IMR-90 (cell line): ENCODE measurements at regions not wholly inside any gene's neighbourhood (a gene's known extent, or its start where the extent isn't known, plus 50 kb on each side); places are given as distances from the start of the nearest gene placed in this dataset.

Experiments
- ATAC-seq: fragments of 200-7000 bp; cut with Tn5 transposase; 2 replicates; pipeline ENCODE4 v1.9.1; 2020; ENCODE audit warnings: low read depth, mild to moderate bottlenecking, moderate library complexity
- BruUV-seq: library from RNA; stranded (reverse); fragments of 400-500 nt; replicated peaks from 2 replicates; lab custom pipeline; 2021; lab: Mats Ljungman, UMichigan
- CTCF ChIA-PET: fragments of 300-600 bp; formaldehyde crosslinking; extraction: SDS; loops from one replicate; lab custom pipeline; 2021; ENCODE audit warnings: antibody characterized with exemption; lab: Yijun Ruan, JAX
- POLR2A ChIA-PET: fragments of 300-600 bp; sonication (Branson Sonifier 250); formaldehyde crosslinking; loops from one replicate; lab custom pipeline; 2022; ENCODE audit warnings: antibody characterized with exemption; ENCODE audit not compliant: unreplicated experiment; lab: Charles Lee
- DNase-seq: peaks from one replicate; pipeline ENCODE4 v3.0.0; 2013
- H2AFZ ChIP-seq: replicated peaks from 2 replicates; pipeline ENCODE3; 2013; ENCODE audit warnings: low read length, mild to moderate bottlenecking; ENCODE audit not compliant: poor library complexity
- H2AK5ac ChIP-seq: 2 replicates; pipeline ENCODE4 v1.6.1; 2013; ENCODE audit warnings: low read depth, low read length, inconsistent platforms
- H2AK9ac ChIP-seq: replicated peaks from 2 replicates; pipeline ENCODE3; 2013; ENCODE audit warnings: mild to moderate bottlenecking, low read depth, low read length, moderate library complexity; ENCODE audit not compliant: poor library complexity
- H2BK120ac ChIP-seq: 2 replicates; pipeline ENCODE4 v1.6.1; 2013; ENCODE audit warnings: low read depth, low read length, inconsistent platforms
- H2BK15ac ChIP-seq: 3 replicates; pipeline ENCODE4 v1.6.1; 2013; ENCODE audit warnings: low read depth, low read length, inconsistent platforms
- H2BK20ac ChIP-seq: 2 replicates; pipeline ENCODE4 v1.6.1; 2013; ENCODE audit warnings: low read depth, mild to moderate bottlenecking, inconsistent platforms, low read length, moderate library complexity
- H2BK5ac ChIP-seq: 2 replicates; pipeline ENCODE4 v1.6.1; 2013; ENCODE audit warnings: mild to moderate bottlenecking, low read depth, low read length, inconsistent platforms; ENCODE audit not compliant: poor library complexity, severe bottlenecking
- H3K14ac ChIP-seq: replicated peaks from 2 replicates; pipeline ENCODE4 v1.6.1; 2013; ENCODE audit warnings: low read depth, low read length, inconsistent platforms
- H3K18ac ChIP-seq: 2 replicates; pipeline ENCODE4 v1.6.1; 2013; ENCODE audit warnings: low read depth, low read length, control low read depth
- H3K23ac ChIP-seq: 2 replicates; pipeline ENCODE4 v1.6.1; 2013; ENCODE audit warnings: low read depth, low read length, inconsistent platforms
- H3K27ac ChIP-seq: 2 replicates; pipeline ENCODE4 v1.5.1; 2013; ENCODE audit warnings: mild to moderate bottlenecking, control low read depth, low read length; ENCODE audit not compliant: insufficient read depth
- H3K27me3 ChIP-seq: 2 replicates; pipeline ENCODE4 v1.6.1; 2013; ENCODE audit warnings: low read length; ENCODE audit not compliant: control insufficient read depth, insufficient read depth
- H3K36me3 ChIP-seq: 2 replicates; pipeline ENCODE4 v1.6.1; 2013; ENCODE audit warnings: low read length, mixed read lengths; ENCODE audit not compliant: control insufficient read depth, insufficient read depth
- H3K4ac ChIP-seq: 2 replicates; pipeline ENCODE4 v1.6.1; 2013; ENCODE audit warnings: low read depth, low read length, inconsistent platforms
- H3K4me1 ChIP-seq: 2 replicates; pipeline ENCODE4 v1.6.1; 2013; ENCODE audit warnings: low read length, mixed read lengths; ENCODE audit not compliant: control insufficient read depth, insufficient read depth
- H3K4me2 ChIP-seq: 2 replicates; pipeline ENCODE4 v1.6.1; 2013; ENCODE audit warnings: low read depth, mild to moderate bottlenecking, control low read depth, low read length, moderate library complexity
- H3K4me3 ChIP-seq: 2 replicates; pipeline ENCODE4 v1.5.1; 2013; ENCODE audit warnings: low read depth, mild to moderate bottlenecking, control low read depth, low read length, moderate library complexity; ENCODE audit not compliant: insufficient read depth
- H3K56ac ChIP-seq: 2 replicates; pipeline ENCODE4 v1.6.1; 2013; ENCODE audit warnings: low read length, inconsistent platforms; ENCODE audit not compliant: insufficient read depth; ENCODE audit errors: extremely low read depth
- H3K79me1 ChIP-seq, 2 experiments: 2 replicates each; pipeline ENCODE4 v1.6.1; 2013; ENCODE audit warnings: low read length in 2 of 2, inconsistent platforms in 1 of 2, low read depth in 1 of 2
- H3K9ac ChIP-seq: 2 replicates; pipeline ENCODE4 v1.6.1; 2013; ENCODE audit warnings: low read depth, low read length, control low read depth
- H3K9me1 ChIP-seq: 2 replicates; pipeline ENCODE4 v1.6.1; 2013; ENCODE audit warnings: low read length, inconsistent platforms; ENCODE audit not compliant: insufficient read depth
- H3K9me3 ChIP-seq: 2 replicates; pipeline ENCODE4 v1.6.1; 2013; ENCODE audit warnings: low read length; ENCODE audit not compliant: control insufficient read depth, insufficient read depth
- H4K20me1 ChIP-seq: 2 replicates; pipeline ENCODE4 v1.6.1; 2013; ENCODE audit warnings: low read length, inconsistent platforms; ENCODE audit not compliant: insufficient read depth
- H4K5ac ChIP-seq: 2 replicates; pipeline ENCODE4 v1.6.1; 2013; ENCODE audit warnings: mild to moderate bottlenecking, low read depth, low read length, control low read depth
- H4K8ac ChIP-seq, 2 experiments: 2 replicates each; pipeline ENCODE4 v1.6.1; 2013; ENCODE audit warnings: low read depth in 2 of 2, low read length in 2 of 2, control low read depth in 1 of 2, inconsistent platforms in 1 of 2
- H4K91ac ChIP-seq: 2 replicates; pipeline ENCODE4 v1.6.1; 2013; ENCODE audit warnings: low read depth, low read length, inconsistent platforms; ENCODE audit not compliant: insufficient read depth
- FOS ChIP-seq: fragments of 150-350 bp; IDR thresholded peaks from 2 replicates; pipeline ENCODE4 v1.6.1; 2016; ENCODE audit warnings: low read depth, low read length
- MAFK ChIP-seq: IDR thresholded peaks from 2 replicates; pipeline ENCODE4 v1.6.1; 2012; ENCODE audit warnings: low read depth, low read length, improper control_type of control experiment
- MAZ ChIP-seq: IDR thresholded peaks from 2 replicates; pipeline ENCODE4 v1.6.1; 2012; ENCODE audit warnings: low read depth, mild to moderate bottlenecking, low read length, improper control_type of control experiment, moderate library complexity, borderline replicate concordance
- NFE2L2 ChIP-seq: fragments of 150-350 bp; IDR thresholded peaks from 2 replicates; pipeline ENCODE4 v1.6.1; 2016; ENCODE audit warnings: low read depth, mild to moderate bottlenecking, low read length
- POLR2A ChIP-seq: IDR thresholded peaks from 2 replicates; pipeline ENCODE4 v1.6.1; 2012; ENCODE audit warnings: mild to moderate bottlenecking, low read depth, low read length
- RAD21 ChIP-seq: IDR thresholded peaks from 2 replicates; pipeline ENCODE4 v1.6.1; 2012; ENCODE audit warnings: low read length, improper control_type of control experiment
- RCOR1 ChIP-seq: IDR thresholded peaks from 2 replicates; pipeline ENCODE4 v1.6.1; 2012; ENCODE audit warnings: mild to moderate bottlenecking, low read length, improper control_type of control experiment; ENCODE audit not compliant: insufficient replicate concordance
- RFX5 ChIP-seq: IDR thresholded peaks from 2 replicates; pipeline ENCODE4 v1.8.0; 2012; ENCODE audit warnings: low read depth, mild to moderate bottlenecking, low read length, moderate library complexity
- SMC3 ChIP-seq: fragments of 150-350 bp; IDR thresholded peaks from 2 replicates; pipeline ENCODE4 v1.6.1; 2016; ENCODE audit warnings: low read depth, mild to moderate bottlenecking, antibody characterized with exemption, low read length, moderate library complexity
- WGBS, 2 experiments: methylation state at CpG; one replicate each; pipeline versions ENCODE4 v1.1.5 to v1.1.7; 2013; ENCODE audit warnings: missing lambda C conversion rate in 2 of 2; ENCODE audit not compliant: insufficient read length in 1 of 2; ENCODE audit errors: extremely low coverage in 2 of 2; 5-methylcytosine and 5-hydroxymethylcytosine counted together
- dilution Hi-C: fragments of 300-500 bp; cut with HindIII; formaldehyde crosslinking; loops from one replicate; pipeline ENCODE4 v1.14.3; 2018; ENCODE audit warnings: low sequenced_read_pairs; ENCODE audit not compliant: unreplicated experiment
- in situ Hi-C: fragments of 300-500 bp; cut with MboI; formaldehyde crosslinking; loops from 3 replicates; pipeline ENCODE4 v1.14.3; 2019; ENCODE audit warnings: low sequenced_read_pairs, inconsistent platforms, mixed read lengths
- intact Hi-C: fragments of 100-400 bp; cut with micrococcal nuclease; formaldehyde crosslinking; loops from 2 replicates; pipeline ENCODE4 v1.10.0; 2022
- TF ChIP-seq, protein P1 (sequence below): fragments of 150-350 bp; IDR thresholded peaks from 2 replicates; pipeline ENCODE4 v1.6.1; 2016; ENCODE audit warnings: low read depth, mild to moderate bottlenecking, low read length, moderate library complexity, borderline replicate concordance
- TF ChIP-seq, protein P2 (sequence below): conservative IDR thresholded peaks from 2 replicates; pipeline ENCODE4 v1.5.1; 2012; ENCODE audit warnings: mild to moderate bottlenecking, low read depth, low read length, improper control_type of control experiment

- intact Hi-C loops = loop anchor here (10.0 kb wide), 1 partner anchor 1735 kb away; no protein-coding TSS in a partner anchor
- H3K4ac ChIP-seq = no peak overlapping the region
- no peak overlapping the region for H3K23ac ChIP-seq
- no peak overlapping the region for H2BK120ac ChIP-seq
- no peak overlapping the region for H3K27ac ChIP-seq
- no peak overlapping the region for H2BK15ac ChIP-seq
- H3K27me3 ChIP-seq = no peaks in the 10 kb centered on the region
- no peak overlapping the region for H3K14ac ChIP-seq
- no peak overlapping the region for H3K4me2 ChIP-seq
- H3K4me1 ChIP-seq = no peaks in the 10 kb centered on the region
- no peaks in the 10 kb centered on the region for H4K20me1 ChIP-seq
- no peak for DNase-seq
- no peak overlapping the region for H2BK20ac ChIP-seq
- 0% methylated on average over 1 of the region's 2 CpGs; no CpG with 5 or more reads in 1 of the 2 experiments for whole genome bisulfite sequencing, 2 experiments
- dilution Hi-C loops = no loop called here
- H3K9me1 ChIP-seq = no peaks in the 10 kb centered on the region
- CTCF ChIA-PET = interaction anchor here (0.6 to 1.4 kb wide), 4 partner anchors 11 to 521 kb away, joined by 3 to 16 read pairs (median 4); no protein-coding TSS in a partner anchor
- no peak overlapping the region for H3K9ac ChIP-seq
- H3K4me3 ChIP-seq = no peak overlapping the region
- H2AK5ac ChIP-seq = no peak overlapping the region
- H3K56ac ChIP-seq = no peak overlapping the region
- BruUV-seq = no TSS peak
- no peak overlapping the region for H2BK5ac ChIP-seq
- no peak overlapping the region for H4K91ac ChIP-seq
- H4K5ac ChIP-seq = no peak overlapping the region
- ATAC-seq = peak; percentile 44; the same call in 1 of the 2 replicates
- H3K18ac ChIP-seq = no peak overlapping the region
- no peak overlapping the region for H4K8ac ChIP-seq
- POLR2A ChIA-PET = no interaction called here
- in situ Hi-C loops = loop anchor here (10.0 kb wide), 1 partner anchor 345 kb away; no protein-coding TSS in a partner anchor
- no peak overlapping the region for H2AFZ ChIP-seq
- TF ChIP-seq, protein P1, sequence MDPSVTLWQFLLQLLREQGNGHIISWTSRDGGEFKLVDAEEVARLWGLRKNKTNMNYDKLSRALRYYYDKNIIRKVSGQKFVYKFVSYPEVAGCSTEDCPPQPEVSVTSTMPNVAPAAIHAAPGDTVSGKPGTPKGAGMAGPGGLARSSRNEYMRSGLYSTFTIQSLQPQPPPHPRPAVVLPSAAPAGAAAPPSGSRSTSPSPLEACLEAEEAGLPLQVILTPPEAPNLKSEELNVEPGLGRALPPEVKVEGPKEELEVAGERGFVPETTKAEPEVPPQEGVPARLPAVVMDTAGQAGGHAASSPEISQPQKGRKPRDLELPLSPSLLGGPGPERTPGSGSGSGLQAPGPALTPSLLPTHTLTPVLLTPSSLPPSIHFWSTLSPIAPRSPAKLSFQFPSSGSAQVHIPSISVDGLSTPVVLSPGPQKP = no peak
- TF ChIP-seq MAFK (no peak), RFX5 (no peak), SMC3 (no peak), FOS (no peak), POLR2A (no peak), MAZ (no peak), NFE2L2 (no peak), RCOR1 (no peak), RAD21 (no peak)
- TF ChIP-seq, protein P2, sequence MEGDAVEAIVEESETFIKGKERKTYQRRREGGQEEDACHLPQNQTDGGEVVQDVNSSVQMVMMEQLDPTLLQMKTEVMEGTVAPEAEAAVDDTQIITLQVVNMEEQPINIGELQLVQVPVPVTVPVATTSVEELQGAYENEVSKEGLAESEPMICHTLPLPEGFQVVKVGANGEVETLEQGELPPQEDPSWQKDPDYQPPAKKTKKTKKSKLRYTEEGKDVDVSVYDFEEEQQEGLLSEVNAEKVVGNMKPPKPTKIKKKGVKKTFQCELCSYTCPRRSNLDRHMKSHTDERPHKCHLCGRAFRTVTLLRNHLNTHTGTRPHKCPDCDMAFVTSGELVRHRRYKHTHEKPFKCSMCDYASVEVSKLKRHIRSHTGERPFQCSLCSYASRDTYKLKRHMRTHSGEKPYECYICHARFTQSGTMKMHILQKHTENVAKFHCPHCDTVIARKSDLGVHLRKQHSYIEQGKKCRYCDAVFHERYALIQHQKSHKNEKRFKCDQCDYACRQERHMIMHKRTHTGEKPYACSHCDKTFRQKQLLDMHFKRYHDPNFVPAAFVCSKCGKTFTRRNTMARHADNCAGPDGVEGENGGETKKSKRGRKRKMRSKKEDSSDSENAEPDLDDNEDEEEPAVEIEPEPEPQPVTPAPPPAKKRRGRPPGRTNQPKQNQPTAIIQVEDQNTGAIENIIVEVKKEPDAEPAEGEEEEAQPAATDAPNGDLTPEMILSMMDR = no peak
- H3K79me1 ChIP-seq = no peaks in the 10 kb centered on the region
- H3K36me3 ChIP-seq = no peaks in the 10 kb centered on the region
- no peaks in the 10 kb centered on the region for H3K9me3 ChIP-seq
- no peak overlapping the region for H2AK9ac ChIP-seq
Measured at GRCh38 chr3:190709351-190709773, 153.1 kb downstream of the GMNC start.
